ENCODE measurements at regions not wholly inside any gene's neighbourhood (a gene's known extent, or its start where the extent isn't known, plus 50 kb on each side); places are given as distances from the start of the nearest gene placed in this dataset.

GRCh38 chr7:136710751-136711150, 157.7 kb upstream of the CHRM2 start:
- Histone ChIP-seq H4K20me1 (ENCODE audit: control insufficient read depth, insufficient read depth, insufficient read length) (no peaks in the 10 kb centered on the region), H4K8ac (replicated peaks; ENCODE audit: insufficient read length, low read depth, low read length) (no peak overlapping the region), H3K9ac (ENCODE audit: extremely low read depth, insufficient read length, low read length) (no peak overlapping the region), H3K27me3 (ENCODE audit: insufficient read depth, low read length) (no peaks in the 10 kb centered on the region), H3K27ac (ENCODE audit: insufficient read length, low read depth, low read length) (no peak overlapping the region), H4K91ac (ENCODE audit: insufficient read length, low read depth, low read length) (no peak overlapping the region), H2BK12ac (ENCODE audit: insufficient read length, low read depth, low read length) (no peak overlapping the region), H3K18ac (ENCODE audit: insufficient read length, low read depth, low read length) (no peak overlapping the region), H2BK5ac (ENCODE audit: insufficient read length, low read length) (no peak overlapping the region), H3K79me2 (ENCODE audit: insufficient read depth, low read length) (no peaks in the 10 kb centered on the region), H3K4ac (ENCODE audit: low read depth, low read length) (no peak overlapping the region), H2AFZ (ENCODE audit: low read length) (no peak overlapping the region), H3K23me2 (ENCODE audit: insufficient read length, low read depth, low read length, poor library complexity, severe bottlenecking) (no peaks in the 10 kb centered on the region), H4K5ac (ENCODE audit: insufficient read length, low read depth, low read length) (no peak overlapping the region), H3K9me3 (ENCODE audit: control insufficient read depth, low read depth, low read length) (no peaks in the 10 kb centered on the region), H3T11ph (ENCODE audit: low read length) (no peak overlapping the region), H3K79me1 (ENCODE audit: insufficient read depth, low read depth, low read length, poor library complexity, severe bottlenecking) (no peaks in the 10 kb centered on the region), H3K4me2 (ENCODE audit: insufficient read depth, insufficient read length, low read length) (no peak overlapping the region), H2BK120ac (ENCODE audit: low read depth, low read length, poor library complexity, severe bottlenecking) (no peak overlapping the region), H2BK20ac (ENCODE audit: low read depth, low read length, poor library complexity, severe bottlenecking) (no peak overlapping the region), H3K14ac (ENCODE audit: insufficient read depth, low read length) (no peak overlapping the region), H3K4me1 (ENCODE audit: insufficient read depth, low read length) (no peaks in the 10 kb centered on the region), H2AK5ac (ENCODE audit: insufficient read length, low read length) (no peak overlapping the region), H3K23ac (ENCODE audit: insufficient read length, low read depth, low read length) (no peak overlapping the region), H2BK15ac (ENCODE audit: low read depth, low read length) (no peak overlapping the region), H3K56ac (ENCODE audit: insufficient read length, low read depth, low read length) (no peak overlapping the region)
- Mint-ChIP-seq H3K4me1 (no peaks in the 10 kb centered on the region), H3K36me3 (ENCODE audit: insufficient read depth in 1 of 3, low read depth in 3 of 3) (no peaks in the 10 kb centered on the region), H3K27me3 (ENCODE audit: low read depth) (no peaks in the 10 kb centered on the region), H3K27ac (no peak overlapping the region), H3K9me3 (no peaks in the 10 kb centered on the region), H3K4me3 (no peak overlapping the region)
- DNase-seq = no peak
- TF ChIP-seq CTCF (conservative IDR thresholded peaks at IDR 0.05) = no peak
